HEK293 (cell line): ENCODE measurements at regions not wholly inside any gene's neighbourhood (a gene's known extent, or its start where the extent isn't known, plus 50 kb on each side); places are given as distances from the start of the nearest gene placed in this dataset.

Source experiments
- BCL11B ChIP-seq: fragments of 450-650 bp; formaldehyde crosslinking; IDR thresholded peaks from 2 replicates; pipeline ENCODE4 v1.5.1; 2016; ENCODE audit warnings: low read depth, missing biosample characterization, missing genetic modification characterization
- GLIS1 ChIP-seq: fragments of 450-650 bp; formaldehyde crosslinking; IDR thresholded peaks from 2 replicates; pipeline ENCODE4 v1.5.1; 2016; ENCODE audit warnings: missing biosample characterization, missing genetic modification characterization
- KLF17 ChIP-seq: fragments of 450-650 bp; formaldehyde crosslinking; IDR thresholded peaks from 2 replicates; pipeline ENCODE4 v1.5.1; 2016; ENCODE audit warnings: missing biosample characterization, missing genetic modification characterization
- OSR2 ChIP-seq: fragments of 450-650 bp; formaldehyde crosslinking; IDR thresholded peaks from 2 replicates; pipeline ENCODE4 v1.5.1; 2016; ENCODE audit warnings: missing biosample characterization, missing genetic modification characterization
- OVOL3 ChIP-seq: fragments of 450-650 bp; formaldehyde crosslinking; IDR thresholded peaks from 2 replicates; pipeline ENCODE4 v1.5.1; 2016; ENCODE audit warnings: missing biosample characterization, missing genetic modification characterization
- ZBTB6 ChIP-seq: fragments of 450-650 bp; formaldehyde crosslinking; IDR thresholded peaks from 2 replicates; pipeline ENCODE4 v1.5.1; 2017; ENCODE audit warnings: missing biosample characterization, missing genetic modification characterization
- ZBTB7A ChIP-seq: fragments of 450-650 bp; formaldehyde crosslinking; IDR thresholded peaks from 2 replicates; pipeline ENCODE4 v1.5.1; 2016; ENCODE audit warnings: low read depth, missing biosample characterization, missing genetic modification characterization
- ZNF132 ChIP-seq: fragments of 450-650 bp; formaldehyde crosslinking; IDR thresholded peaks from 2 replicates; pipeline ENCODE4 v1.5.1; 2017; ENCODE audit warnings: missing biosample characterization, missing genetic modification characterization, borderline replicate concordance
- ZNF223 ChIP-seq: fragments of 450-650 bp; formaldehyde crosslinking; IDR thresholded peaks from 2 replicates; pipeline ENCODE4 v1.5.1; 2016; ENCODE audit warnings: missing biosample characterization, missing genetic modification characterization
- ZNF23 ChIP-seq: fragments of 450-650 bp; formaldehyde crosslinking; IDR thresholded peaks from 2 replicates; pipeline ENCODE4 v1.5.1; 2016; ENCODE audit warnings: missing biosample characterization, missing genetic modification characterization, borderline replicate concordance
- ZNF266 ChIP-seq: fragments of 450-650 bp; formaldehyde crosslinking; IDR thresholded peaks from 2 replicates; pipeline ENCODE4 v1.5.1; 2016; ENCODE audit warnings: missing biosample characterization, missing genetic modification characterization, low read depth
- ZNF37A ChIP-seq: fragments of 450-650 bp; IDR thresholded peaks from 2 replicates; pipeline ENCODE4 v1.5.1; 2018; ENCODE audit warnings: missing biosample characterization, missing genetic modification characterization
- ZNF48 ChIP-seq: fragments of 450-650 bp; formaldehyde crosslinking; IDR thresholded peaks from 2 replicates; pipeline ENCODE4 v1.5.1; 2016; ENCODE audit warnings: missing biosample characterization, missing genetic modification characterization
- ZNF513 ChIP-seq: fragments of 450-650 bp; IDR thresholded peaks from 2 replicates; pipeline ENCODE4 v1.5.1; 2018; ENCODE audit warnings: missing biosample characterization, missing genetic modification characterization
- ZNF530 ChIP-seq: fragments of 450-650 bp; formaldehyde crosslinking; IDR thresholded peaks from 2 replicates; pipeline ENCODE4 v1.5.1; 2016; ENCODE audit warnings: low read depth, missing biosample characterization, missing genetic modification characterization
- ZNF544 ChIP-seq: fragments of 450-650 bp; formaldehyde crosslinking; IDR thresholded peaks from 2 replicates; pipeline ENCODE4 v1.5.0; 2017; ENCODE audit warnings: missing biosample characterization, missing genetic modification characterization
- ZNF624 ChIP-seq: fragments of 450-650 bp; formaldehyde crosslinking; IDR thresholded peaks from 2 replicates; pipeline ENCODE4 v1.5.1; 2017; ENCODE audit warnings: missing biosample characterization, missing genetic modification characterization
- ZNF645 ChIP-seq: fragments of 450-650 bp; formaldehyde crosslinking; IDR thresholded peaks from 2 replicates; pipeline ENCODE4; 2016; ENCODE audit warnings: missing biosample characterization, missing genetic modification characterization
- ZNF654 ChIP-seq: fragments of 450-650 bp; formaldehyde crosslinking; IDR thresholded peaks from 2 replicates; pipeline ENCODE4 v1.5.1; 2016; ENCODE audit warnings: low read depth, missing biosample characterization, missing genetic modification characterization
- ZNF658 ChIP-seq: fragments of 450-650 bp; formaldehyde crosslinking; IDR thresholded peaks from 2 replicates; pipeline ENCODE4; 2016; ENCODE audit warnings: missing biosample characterization, missing genetic modification characterization
- ZNF670 ChIP-seq: fragments of 450-650 bp; formaldehyde crosslinking; IDR thresholded peaks from 2 replicates; pipeline ENCODE4 v1.5.1; 2016; ENCODE audit warnings: missing biosample characterization, missing genetic modification characterization, low read depth
- ZNF707 ChIP-seq: fragments of 450-650 bp; formaldehyde crosslinking; IDR thresholded peaks from 2 replicates; pipeline ENCODE4 v1.5.1; 2016; ENCODE audit warnings: missing biosample characterization, missing genetic modification characterization
- ZNF768 ChIP-seq: fragments of 450-650 bp; formaldehyde crosslinking; IDR thresholded peaks from 2 replicates; pipeline ENCODE4 v1.5.1; 2018; ENCODE audit warnings: missing biosample characterization, mild to moderate bottlenecking, missing genetic modification characterization
- ZSCAN23 ChIP-seq: fragments of 450-650 bp; formaldehyde crosslinking; IDR thresholded peaks from 2 replicates; pipeline ENCODE4 v1.5.1; 2016; ENCODE audit warnings: missing biosample characterization, missing genetic modification characterization
- ZXDB ChIP-seq: fragments of 450-650 bp; formaldehyde crosslinking; IDR thresholded peaks from 2 replicates; pipeline ENCODE4 v1.5.1; 2016; ENCODE audit warnings: missing biosample characterization, missing genetic modification characterization
- TF ChIP-seq, protein P1 (sequence below): fragments of 450-650 bp; formaldehyde crosslinking; IDR thresholded peaks from 2 replicates; pipeline ENCODE4 v1.5.1; 2016; ENCODE audit warnings: missing biosample characterization, missing genetic modification characterization
- TF ChIP-seq, protein P2 (sequence below): fragments of 450-650 bp; IDR thresholded peaks from 2 replicates; pipeline ENCODE4 v1.5.1; 2018; ENCODE audit warnings: missing biosample characterization, mild to moderate bottlenecking, missing genetic modification characterization
- TF ChIP-seq, protein P3 (sequence below): fragments of 450-650 bp; formaldehyde crosslinking; IDR thresholded peaks from 2 replicates; pipeline ENCODE4 v1.5.1; 2016; ENCODE audit warnings: missing biosample characterization, missing genetic modification characterization
- TF ChIP-seq, protein P4 (sequence below): fragments of 450-650 bp; formaldehyde crosslinking; IDR thresholded peaks from 2 replicates; pipeline ENCODE4 v1.5.1; 2016; ENCODE audit warnings: missing biosample characterization, missing genetic modification characterization

DNA sequence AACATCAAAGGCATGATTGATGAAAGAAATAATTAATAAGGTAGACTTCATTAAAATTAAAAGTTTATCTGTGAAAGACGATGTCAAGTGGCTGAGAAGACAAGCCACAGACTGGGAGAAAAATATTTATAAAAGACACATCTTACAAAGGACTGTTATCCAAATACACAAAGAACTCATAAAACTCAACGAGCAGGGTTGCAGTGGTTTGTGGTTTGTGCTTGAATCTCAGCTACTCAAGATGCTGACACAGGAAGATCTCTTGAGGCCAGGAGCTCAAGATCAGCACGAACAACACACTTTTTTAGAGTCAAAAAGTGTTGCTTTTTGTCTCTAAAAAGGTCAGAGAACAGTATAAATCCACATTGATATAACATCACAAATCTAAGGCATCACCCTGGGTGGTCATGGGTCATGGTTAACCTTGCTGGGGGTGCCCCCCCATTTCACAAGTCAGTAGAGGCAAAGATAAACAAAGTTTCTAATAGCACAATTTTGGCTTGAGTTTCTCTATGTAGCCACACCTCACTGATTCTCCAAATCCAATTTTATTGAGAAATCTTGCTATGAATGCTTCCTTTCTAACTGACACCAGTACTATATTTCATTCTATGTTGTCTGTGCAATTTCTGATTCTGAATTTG lies 342.9 kb upstream of the RPS23 start (continued):
- TF ChIP-seq, protein P1, sequence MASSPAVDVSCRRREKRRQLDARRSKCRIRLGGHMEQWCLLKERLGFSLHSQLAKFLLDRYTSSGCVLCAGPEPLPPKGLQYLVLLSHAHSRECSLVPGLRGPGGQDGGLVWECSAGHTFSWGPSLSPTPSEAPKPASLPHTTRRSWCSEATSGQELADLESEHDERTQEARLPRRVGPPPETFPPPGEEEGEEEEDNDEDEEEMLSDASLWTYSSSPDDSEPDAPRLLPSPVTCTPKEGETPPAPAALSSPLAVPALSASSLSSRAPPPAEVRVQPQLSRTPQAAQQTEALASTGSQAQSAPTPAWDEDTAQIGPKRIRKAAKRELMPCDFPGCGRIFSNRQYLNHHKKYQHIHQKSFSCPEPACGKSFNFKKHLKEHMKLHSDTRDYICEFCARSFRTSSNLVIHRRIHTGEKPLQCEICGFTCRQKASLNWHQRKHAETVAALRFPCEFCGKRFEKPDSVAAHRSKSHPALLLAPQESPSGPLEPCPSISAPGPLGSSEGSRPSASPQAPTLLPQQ (tag by site-specific recombination) = no peak
- TF ChIP-seq ZNF37A (tag by site-specific recombination) (no peak), OVOL3 (tag by site-specific recombination) (peak; percentile 79), KLF17 (tag by site-specific recombination) (no peak), ZNF654 (tag by site-specific recombination) (no peak), ZNF223 (no peak), ZNF658 (no peak), ZNF645 (tag by site-specific recombination) (no peak), ZNF23 (tag by site-specific recombination) (no peak), ZXDB (tag by site-specific recombination) (0 out of 2 replicates have a peak, but pooled peaks have one; percentile 28), GLIS1 (peak; percentile 58), ZNF266 (tag by site-specific recombination) (no peak), ZNF768 (tag by site-specific recombination) (no peak), ZBTB7A (tag by site-specific recombination) (no peak), ZNF530 (tag by site-specific recombination) (no peak), ZNF48 (tag by site-specific recombination) (no peak), ZBTB6 (no peak), ZNF513 (tag by site-specific recombination) (no peak), ZNF624 (tag by site-specific recombination) (no peak), OSR2 (tag by site-specific recombination) (peak; percentile 50; the same call in 1 of the 2 replicates), BCL11B (no peak), ZNF544 (tag by site-specific recombination) (no peak), ZNF132 (tag by site-specific recombination) (no peak), ZNF707 (tag by site-specific recombination) (no peak), ZNF670 (tag by site-specific recombination) (no peak), ZSCAN23 (tag by site-specific recombination) (no peak)
- TF ChIP-seq, protein P2, sequence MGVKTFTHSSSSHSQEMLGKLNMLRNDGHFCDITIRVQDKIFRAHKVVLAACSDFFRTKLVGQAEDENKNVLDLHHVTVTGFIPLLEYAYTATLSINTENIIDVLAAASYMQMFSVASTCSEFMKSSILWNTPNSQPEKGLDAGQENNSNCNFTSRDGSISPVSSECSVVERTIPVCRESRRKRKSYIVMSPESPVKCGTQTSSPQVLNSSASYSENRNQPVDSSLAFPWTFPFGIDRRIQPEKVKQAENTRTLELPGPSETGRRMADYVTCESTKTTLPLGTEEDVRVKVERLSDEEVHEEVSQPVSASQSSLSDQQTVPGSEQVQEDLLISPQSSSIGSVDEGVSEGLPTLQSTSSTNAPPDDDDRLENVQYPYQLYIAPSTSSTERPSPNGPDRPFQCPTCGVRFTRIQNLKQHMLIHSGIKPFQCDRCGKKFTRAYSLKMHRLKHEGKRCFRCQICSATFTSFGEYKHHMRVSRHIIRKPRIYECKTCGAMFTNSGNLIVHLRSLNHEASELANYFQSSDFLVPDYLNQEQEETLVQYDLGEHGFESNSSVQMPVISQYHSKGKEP (tag by site-specific recombination) = 0 out of 2 replicates have a peak, but pooled peaks have one; percentile 15
- TF ChIP-seq, protein P3, sequence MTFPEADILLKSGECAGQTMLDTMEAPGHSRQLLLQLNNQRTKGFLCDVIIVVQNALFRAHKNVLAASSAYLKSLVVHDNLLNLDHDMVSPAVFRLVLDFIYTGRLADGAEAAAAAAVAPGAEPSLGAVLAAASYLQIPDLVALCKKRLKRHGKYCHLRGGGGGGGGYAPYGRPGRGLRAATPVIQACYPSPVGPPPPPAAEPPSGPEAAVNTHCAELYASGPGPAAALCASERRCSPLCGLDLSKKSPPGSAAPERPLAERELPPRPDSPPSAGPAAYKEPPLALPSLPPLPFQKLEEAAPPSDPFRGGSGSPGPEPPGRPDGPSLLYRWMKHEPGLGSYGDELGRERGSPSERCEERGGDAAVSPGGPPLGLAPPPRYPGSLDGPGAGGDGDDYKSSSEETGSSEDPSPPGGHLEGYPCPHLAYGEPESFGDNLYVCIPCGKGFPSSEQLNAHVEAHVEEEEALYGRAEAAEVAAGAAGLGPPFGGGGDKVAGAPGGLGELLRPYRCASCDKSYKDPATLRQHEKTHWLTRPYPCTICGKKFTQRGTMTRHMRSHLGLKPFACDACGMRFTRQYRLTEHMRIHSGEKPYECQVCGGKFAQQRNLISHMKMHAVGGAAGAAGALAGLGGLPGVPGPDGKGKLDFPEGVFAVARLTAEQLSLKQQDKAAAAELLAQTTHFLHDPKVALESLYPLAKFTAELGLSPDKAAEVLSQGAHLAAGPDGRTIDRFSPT (tag by site-specific recombination) = no peak
- TF ChIP-seq, protein P4, sequence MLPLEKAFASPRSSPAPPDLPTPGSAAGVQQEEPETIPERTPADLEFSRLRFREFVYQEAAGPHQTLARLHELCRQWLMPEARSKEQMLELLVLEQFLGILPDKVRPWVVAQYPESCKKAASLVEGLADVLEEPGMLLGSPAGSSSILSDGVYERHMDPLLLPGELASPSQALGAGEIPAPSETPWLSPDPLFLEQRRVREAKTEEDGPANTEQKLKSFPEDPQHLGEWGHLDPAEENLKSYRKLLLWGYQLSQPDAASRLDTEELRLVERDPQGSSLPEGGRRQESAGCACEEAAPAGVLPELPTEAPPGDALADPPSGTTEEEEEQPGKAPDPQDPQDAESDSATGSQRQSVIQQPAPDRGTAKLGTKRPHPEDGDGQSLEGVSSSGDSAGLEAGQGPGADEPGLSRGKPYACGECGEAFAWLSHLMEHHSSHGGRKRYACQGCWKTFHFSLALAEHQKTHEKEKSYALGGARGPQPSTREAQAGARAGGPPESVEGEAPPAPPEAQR = no peak
